ENCODE measurements at regions not wholly inside any gene's neighbourhood (a gene's known extent, or its start where the extent isn't known, plus 50 kb on each side); places are given as distances from the start of the nearest gene placed in this dataset.

DNA sequence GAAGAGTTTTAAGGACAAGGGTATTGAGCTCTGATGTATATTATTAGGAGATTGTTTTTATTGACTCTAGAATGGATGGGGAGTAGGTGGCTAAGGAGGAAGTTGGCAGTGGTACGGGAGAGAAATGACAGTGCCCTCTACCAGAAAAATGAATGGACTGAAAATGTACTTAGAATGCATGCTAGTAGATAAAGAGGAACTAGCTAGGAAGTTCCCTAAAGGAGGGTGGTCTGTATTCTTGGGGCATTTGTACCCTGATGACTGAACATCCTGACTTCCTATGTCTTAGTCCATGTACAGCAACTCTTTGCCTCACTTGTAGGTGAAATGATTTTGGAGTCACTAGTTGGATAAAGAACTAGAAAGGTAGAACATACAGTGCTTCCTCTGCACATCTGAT is 581.5 kb upstream of the RBFOX1 start:
- TF ChIP-seq CTCF (IDR thresholded peaks at IDR 0.05; ENCODE audit: low read depth, low read length) (no peak), EZH2phosphoT487 (IDR thresholded peaks at IDR 0.05; ENCODE audit: low read depth) (no peak)
